ENCODE measurements at regions not wholly inside any gene's neighbourhood (a gene's known extent, or its start where the extent isn't known, plus 50 kb on each side); places are given as distances from the start of the nearest gene placed in this dataset.
"Not testable (repeated sequence)": the region's sequence is repeated elsewhere in the genome, so short reads cannot be mapped to it uniquely, and the experiment has no call there.

- H3K27ac ChIP-seq: no peak overlapping the region
- no peak for DNase-seq
- TF ChIP-seq POLR2A (IDR thresholded peaks at IDR 0.05) (no peak), CTCF (IDR thresholded peaks at IDR 0.05) (no peak)
- H3K4me1 ChIP-seq: no peaks in the 10 kb centered on the region
- H3K27me3 ChIP-seq: no peaks in the 10 kb centered on the region
- no peaks in the 10 kb centered on the region for H3K9me3 ChIP-seq
- intact Hi-C loops (cut with DNase I): no loop called here
- ATAC-seq: no peak
- H3K36me3 ChIP-seq: no peaks in the 10 kb centered on the region
- no peak overlapping the region for H3K4me3 ChIP-seq
- WGBS (ENCODE audit: insufficient coverage, low coverage, low lambda C conversion rate, missing lambda C conversion rate): 37% methylated on average over 2 of the region's 2 CpGs
Measured at GRCh38 chr7:69095127-69095526, 503.1 kb upstream of the AUTS2 start.

- Histone ChIP-seq H3K9me3 (no peaks in the 10 kb centered on the region), H3K4me3 (no peak overlapping the region), H3K27ac (no peak overlapping the region), H3K27me3 (no peaks in the 10 kb centered on the region), H3K4me1 (no peaks in the 10 kb centered on the region), H3K36me3 (no peaks in the 10 kb centered on the region)
- DNase-seq (no peak), ATAC-seq (no peak)
- TF ChIP-seq CTCF (IDR thresholded peaks at IDR 0.05) (no peak), POLR2A (IDR thresholded peaks at IDR 0.05) (no peak)
- WGBS (ENCODE audit: insufficient coverage, low coverage, low lambda C conversion rate, missing lambda C conversion rate): 60% methylated on average over 4 of the region's 4 CpGs
- intact Hi-C loops (cut with DNase I): no loop called here
Measured at GRCh38 chr7:69095649-69096048, 502.6 kb upstream of the AUTS2 start.

GRCh38 chr7:69104023-69104422, 494.3 kb upstream of the AUTS2 start:
- H3K4me1 ChIP-seq: no peaks in the 10 kb centered on the region
- no peaks in the 10 kb centered on the region for H3K9me3 ChIP-seq
- ATAC-seq: no peak
- no peak overlapping the region for H3K4me3 ChIP-seq
- H3K27me3 ChIP-seq: no peaks in the 10 kb centered on the region
- WGBS (ENCODE audit: insufficient coverage, low coverage, low lambda C conversion rate, missing lambda C conversion rate): 28% methylated on average over 2 of the region's 3 CpGs
- DNase-seq: no peak
- TF ChIP-seq CTCF (IDR thresholded peaks at IDR 0.05) (no peak), POLR2A (IDR thresholded peaks at IDR 0.05) (no peak)
- H3K27ac ChIP-seq: no peak overlapping the region
- intact Hi-C loops (cut with DNase I): no loop called here
- H3K36me3 ChIP-seq: no peaks in the 10 kb centered on the region

GRCh38 chr7:69105092-69105491, 493.2 kb upstream of the AUTS2 start:
- no peak overlapping the region for H3K4me3 ChIP-seq
- no peaks in the 10 kb centered on the region for H3K36me3 ChIP-seq
- no peaks in the 10 kb centered on the region for H3K27me3 ChIP-seq
- H3K4me1 ChIP-seq: no peaks in the 10 kb centered on the region
- WGBS (ENCODE audit: insufficient coverage, low coverage, low lambda C conversion rate, missing lambda C conversion rate): 85% methylated on average over 3 of the region's 3 CpGs
- H3K27ac ChIP-seq: no peak overlapping the region
- intact Hi-C loops (cut with DNase I): no loop called here
- TF ChIP-seq POLR2A (IDR thresholded peaks at IDR 0.05) (no peak), CTCF (IDR thresholded peaks at IDR 0.05) (no peak)
- H3K9me3 ChIP-seq: no peaks in the 10 kb centered on the region
- DNase-seq (no peak), ATAC-seq (no peak)

- intact Hi-C loops (cut with DNase I): no loop called here
- no peaks in the 10 kb centered on the region for H3K4me1 ChIP-seq
- no peak for TF ChIP-seq POLR2A (IDR thresholded peaks at IDR 0.05)
- TF ChIP-seq CTCF (IDR thresholded peaks at IDR 0.05): no peak
Measured at GRCh38 chr7:69105981-69106380, 492.3 kb upstream of the AUTS2 start.

GRCh38 chr7:69106449-69106848, 491.8 kb upstream of the AUTS2 start:
- DNase-seq; H3K4me3 ChIP-seq; H3K9me3 ChIP-seq; H3K4me1 ChIP-seq; H3K36me3 ChIP-seq; intact Hi-C loops (cut with DNase I); H3K27me3 ChIP-seq; ATAC-seq; H3K27ac ChIP-seq: not testable (repeated sequence)
- 98% methylated on average over 7 of the region's 7 CpGs for WGBS (ENCODE audit: insufficient coverage, low coverage, low lambda C conversion rate, missing lambda C conversion rate)

More at GRCh38 chr7:69105981-69106380, 492.3 kb upstream of the AUTS2 start:
- Histone ChIP-seq H3K27me3 (no peaks in the 10 kb centered on the region), H3K4me3 (no peak overlapping the region), H3K9me3 (no peaks in the 10 kb centered on the region), H3K27ac (no peak overlapping the region), H3K36me3 (no peaks in the 10 kb centered on the region)
- no peak for ATAC-seq
- DNase-seq: no peak
- WGBS (ENCODE audit: insufficient coverage, low coverage, low lambda C conversion rate, missing lambda C conversion rate): 79% methylated on average over 3 of the region's 3 CpGs

GRCh38 chr7:69106946-69107345, 491.3 kb upstream of the AUTS2 start:
- DNase-seq; ATAC-seq; H3K4me1 ChIP-seq; H3K9me3 ChIP-seq; H3K36me3 ChIP-seq; H3K27me3 ChIP-seq; intact Hi-C loops (cut with DNase I); H3K27ac ChIP-seq; H3K4me3 ChIP-seq: not testable (repeated sequence)
- WGBS (ENCODE audit: insufficient coverage, low coverage, low lambda C conversion rate, missing lambda C conversion rate): 69% methylated on average over 7 of the region's 7 CpGs
